ENCODE measurements at regions not wholly inside any gene's neighbourhood (a gene's known extent, or its start where the extent isn't known, plus 50 kb on each side); places are given as distances from the start of the nearest gene placed in this dataset.

DNA sequence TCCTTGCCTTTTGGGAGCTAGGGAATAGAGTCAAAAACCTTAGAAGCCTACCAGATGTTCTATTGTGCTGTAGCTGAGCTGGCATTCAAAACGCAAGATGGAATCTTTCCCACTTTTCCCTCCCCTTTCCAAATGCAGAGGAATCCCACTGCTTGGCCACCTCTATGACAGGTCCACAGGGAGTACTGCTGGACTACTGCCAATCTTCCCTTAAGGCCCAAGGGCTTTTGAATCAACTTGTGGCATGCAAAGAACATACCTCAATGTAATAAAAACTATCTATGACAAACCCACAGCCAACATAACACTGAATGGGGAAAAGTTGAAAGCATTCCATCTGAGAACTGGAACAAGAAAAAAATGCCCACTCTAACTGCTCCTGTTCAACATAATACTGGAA, 139.2 kb upstream of the AGTR2 start:
- no peak for TF ChIP-seq POLR2AphosphoS5 (IDR thresholded peaks at IDR 0.05; ENCODE audit: low read depth)
- no peak for TF ChIP-seq CTCF (IDR thresholded peaks at IDR 0.05; ENCODE audit: insufficient read depth, low read length)
